ENCODE measurements at regions not wholly inside any gene's neighbourhood (a gene's known extent, or its start where the extent isn't known, plus 50 kb on each side); places are given as distances from the start of the nearest gene placed in this dataset.

DNA sequence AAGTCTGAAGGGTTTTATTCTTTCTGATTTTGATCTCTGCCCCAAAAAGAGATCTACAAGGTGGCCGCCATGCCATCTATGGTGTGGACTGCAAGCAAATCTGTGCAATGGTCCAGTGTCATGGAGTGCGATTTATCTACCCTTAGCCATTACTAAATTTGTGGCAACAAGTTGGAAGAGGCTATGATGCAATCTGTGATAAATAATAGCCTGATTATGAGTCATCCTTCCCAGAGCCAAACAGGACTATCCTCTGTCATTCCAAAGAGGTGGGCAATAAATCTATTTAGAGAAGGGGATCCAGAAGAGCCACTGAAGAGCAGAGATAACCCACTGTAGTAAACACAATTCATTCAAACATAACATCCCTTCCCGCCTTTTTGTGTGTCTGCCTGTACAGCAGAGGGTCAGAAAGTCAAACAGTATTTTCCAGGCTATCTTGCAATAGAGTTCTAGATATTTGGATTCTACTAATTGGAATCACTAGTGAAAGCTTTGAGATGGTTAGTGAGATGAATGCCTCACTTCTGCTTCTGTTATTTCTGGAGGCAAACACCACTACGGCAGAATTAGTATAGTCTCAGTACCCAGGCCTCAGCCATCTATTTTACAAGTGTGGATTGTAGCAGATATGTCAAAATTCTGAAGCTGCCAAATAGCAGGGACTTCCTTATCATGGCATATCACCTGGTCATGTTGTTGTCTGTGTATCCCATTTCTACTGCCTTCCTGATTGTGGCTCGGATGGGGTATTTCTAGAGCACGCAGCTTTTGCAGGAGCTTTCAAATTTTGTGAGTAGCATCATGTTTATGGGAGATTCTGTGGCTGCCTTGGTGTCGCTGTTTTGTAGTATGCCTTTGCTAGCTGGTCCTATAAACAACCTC is 192.0 kb downstream of the SMIM20 start:
- TF ChIP-seq CTCF (IDR thresholded peaks at IDR 0.05) (no peak), POLR2AphosphoS5 (IDR thresholded peaks at IDR 0.05; ENCODE audit: low read depth, low read length) (no peak), SIN3A (IDR thresholded peaks at IDR 0.05; ENCODE audit: borderline replicate concordance, insufficient read depth, low read depth, low read length) (no peak), TCF7L2 (IDR thresholded peaks at IDR 0.05; ENCODE audit: low read depth, low read length) (no peak)
- TF ChIP-seq, protein P1, sequence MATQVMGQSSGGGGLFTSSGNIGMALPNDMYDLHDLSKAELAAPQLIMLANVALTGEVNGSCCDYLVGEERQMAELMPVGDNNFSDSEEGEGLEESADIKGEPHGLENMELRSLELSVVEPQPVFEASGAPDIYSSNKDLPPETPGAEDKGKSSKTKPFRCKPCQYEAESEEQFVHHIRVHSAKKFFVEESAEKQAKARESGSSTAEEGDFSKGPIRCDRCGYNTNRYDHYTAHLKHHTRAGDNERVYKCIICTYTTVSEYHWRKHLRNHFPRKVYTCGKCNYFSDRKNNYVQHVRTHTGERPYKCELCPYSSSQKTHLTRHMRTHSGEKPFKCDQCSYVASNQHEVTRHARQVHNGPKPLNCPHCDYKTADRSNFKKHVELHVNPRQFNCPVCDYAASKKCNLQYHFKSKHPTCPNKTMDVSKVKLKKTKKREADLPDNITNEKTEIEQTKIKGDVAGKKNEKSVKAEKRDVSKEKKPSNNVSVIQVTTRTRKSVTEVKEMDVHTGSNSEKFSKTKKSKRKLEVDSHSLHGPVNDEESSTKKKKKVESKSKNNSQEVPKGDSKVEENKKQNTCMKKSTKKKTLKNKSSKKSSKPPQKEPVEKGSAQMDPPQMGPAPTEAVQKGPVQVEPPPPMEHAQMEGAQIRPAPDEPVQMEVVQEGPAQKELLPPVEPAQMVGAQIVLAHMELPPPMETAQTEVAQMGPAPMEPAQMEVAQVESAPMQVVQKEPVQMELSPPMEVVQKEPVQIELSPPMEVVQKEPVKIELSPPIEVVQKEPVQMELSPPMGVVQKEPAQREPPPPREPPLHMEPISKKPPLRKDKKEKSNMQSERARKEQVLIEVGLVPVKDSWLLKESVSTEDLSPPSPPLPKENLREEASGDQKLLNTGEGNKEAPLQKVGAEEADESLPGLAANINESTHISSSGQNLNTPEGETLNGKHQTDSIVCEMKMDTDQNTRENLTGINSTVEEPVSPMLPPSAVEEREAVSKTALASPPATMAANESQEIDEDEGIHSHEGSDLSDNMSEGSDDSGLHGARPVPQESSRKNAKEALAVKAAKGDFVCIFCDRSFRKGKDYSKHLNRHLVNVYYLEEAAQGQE (IDR thresholded peaks at IDR 0.05; ENCODE audit: insufficient read depth in 1 of 2, low read depth in 2 of 2, low read length in 1 of 2): no peak

All from Panc1 (cell line).